SHP77 (cell line): ENCODE measurements at regions not wholly inside any gene's neighbourhood (a gene's known extent, or its start where the extent isn't known, plus 50 kb on each side); places are given as distances from the start of the nearest gene placed in this dataset.

Experiments
- DNase-seq, 2 experiments: peaks; one replicate each; lab custom pipeline; 2025; lab: John Stamatoyannopoulos, UW

DNA sequence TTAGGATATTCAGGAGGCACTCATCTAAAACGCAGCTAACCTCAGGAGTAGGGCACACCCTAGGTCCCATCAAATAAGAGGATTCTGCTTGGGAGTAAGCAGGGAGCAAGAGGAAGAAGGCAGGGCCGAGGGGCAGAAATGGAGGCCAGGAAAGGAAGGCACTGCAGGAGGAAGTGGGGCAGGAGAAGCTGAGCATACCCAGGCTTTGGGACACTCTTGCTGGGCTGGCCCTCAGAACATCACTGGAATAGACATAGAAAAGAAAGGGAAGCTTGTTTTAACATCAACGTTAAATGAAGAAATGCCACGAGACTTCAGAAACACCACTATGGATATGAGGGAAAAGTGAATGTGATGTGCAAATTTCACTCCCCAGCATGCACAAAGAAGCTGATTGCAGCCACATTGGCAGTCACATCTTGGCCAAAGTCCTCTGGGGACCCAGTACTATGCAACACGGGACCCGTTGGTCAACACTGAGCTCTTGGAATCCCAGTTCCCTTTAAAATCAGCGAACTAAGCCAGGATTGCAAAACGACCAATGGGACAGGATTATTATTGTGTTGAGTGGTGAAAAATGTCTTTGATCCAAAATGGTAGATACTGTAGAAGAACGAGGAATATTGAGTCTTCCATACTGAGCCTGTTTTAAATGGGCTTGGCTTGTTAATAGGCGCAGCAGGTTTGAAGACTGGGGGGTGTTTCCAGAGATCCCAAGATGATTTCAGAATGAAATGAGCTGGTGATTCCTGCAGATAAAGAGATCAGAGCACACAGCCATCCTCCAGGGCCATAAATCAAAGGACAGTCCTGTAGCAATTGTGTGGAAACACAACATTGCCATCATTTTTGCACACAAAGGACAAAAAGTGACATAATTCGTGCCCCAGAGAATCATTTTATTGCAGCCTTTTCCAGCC lies 152.4 kb downstream of the TOMM20 start:
- no peak for DNase-seq

DNA sequence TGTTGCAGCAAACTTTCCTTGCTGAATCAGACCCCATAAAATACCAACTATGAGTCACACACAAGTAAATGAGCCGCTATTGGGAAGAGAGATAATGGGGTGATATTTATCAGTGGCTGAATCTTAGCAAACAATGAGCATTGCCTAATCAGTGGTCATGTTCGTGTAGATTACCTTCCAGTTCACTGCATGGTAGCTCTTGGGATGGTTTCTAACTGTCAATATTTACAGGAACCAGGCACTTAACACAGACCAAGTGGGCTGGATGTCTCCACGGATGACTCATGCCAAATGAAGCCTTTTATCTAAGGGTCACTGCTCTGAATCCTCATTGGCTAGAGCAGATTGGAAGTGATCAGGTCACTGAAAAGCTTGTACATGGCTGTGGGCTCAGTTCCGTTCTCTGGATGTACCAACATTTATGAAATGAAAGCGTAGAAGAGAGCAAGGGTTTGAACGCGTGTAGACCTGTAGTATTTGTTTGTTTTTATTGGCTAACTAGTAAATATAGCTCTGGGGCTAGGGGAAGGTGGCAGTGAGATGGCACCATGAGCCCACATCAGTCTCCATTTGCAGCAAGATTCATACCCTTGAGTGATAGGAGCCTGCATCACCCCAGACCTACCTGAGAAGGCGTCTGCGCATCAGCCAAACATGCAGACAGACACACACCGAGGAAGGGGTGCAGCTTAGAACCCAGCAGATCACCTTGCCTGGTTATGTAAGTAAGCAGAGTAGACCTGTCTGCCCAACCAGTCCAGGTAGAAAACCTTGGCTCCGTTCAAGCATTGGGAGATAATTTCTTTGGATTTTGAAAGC lies 153.3 kb downstream of the TOMM20 start:
- DNase-seq: peak; percentile 90

DNA sequence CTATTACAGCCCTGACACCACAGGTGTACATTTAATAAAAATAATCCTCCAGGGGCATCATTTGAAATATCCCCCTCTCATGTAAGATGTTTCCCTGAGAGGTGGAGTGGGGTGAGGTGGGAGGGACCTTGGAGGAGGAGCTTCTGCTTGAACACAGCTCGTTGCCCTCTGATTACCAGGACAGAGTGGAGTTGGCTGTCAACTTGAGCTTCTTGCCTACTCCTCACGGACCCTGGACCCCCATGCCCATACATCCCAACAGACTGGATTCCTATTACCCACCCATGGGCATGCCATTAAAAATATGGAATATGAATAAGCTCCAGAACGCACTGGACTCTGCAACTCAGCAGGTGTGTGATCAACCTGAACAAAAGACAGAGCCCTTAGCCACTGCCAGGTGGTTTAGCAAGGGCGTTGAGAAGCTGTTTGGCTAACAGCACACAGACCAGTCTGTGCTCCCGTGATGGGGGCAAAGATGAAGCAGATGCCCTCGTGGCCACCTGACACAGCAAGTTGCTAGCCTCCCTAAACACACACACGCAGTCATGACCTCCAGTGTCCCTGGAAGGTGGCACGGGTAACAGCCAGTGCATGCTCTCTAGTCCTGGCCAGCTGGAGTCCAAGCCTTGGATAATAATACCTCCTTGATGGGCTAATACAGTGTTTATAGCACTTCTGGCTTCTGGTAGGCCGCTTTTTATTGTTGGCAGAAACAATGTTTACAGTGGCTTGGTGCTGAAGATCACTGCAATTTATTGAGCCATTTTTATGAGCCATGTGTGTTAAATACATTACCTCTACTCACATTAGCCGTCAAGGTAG lies 155.0 kb downstream of the TOMM20 start:
- DNase-seq: peak; percentile 85 to 88

DNA sequence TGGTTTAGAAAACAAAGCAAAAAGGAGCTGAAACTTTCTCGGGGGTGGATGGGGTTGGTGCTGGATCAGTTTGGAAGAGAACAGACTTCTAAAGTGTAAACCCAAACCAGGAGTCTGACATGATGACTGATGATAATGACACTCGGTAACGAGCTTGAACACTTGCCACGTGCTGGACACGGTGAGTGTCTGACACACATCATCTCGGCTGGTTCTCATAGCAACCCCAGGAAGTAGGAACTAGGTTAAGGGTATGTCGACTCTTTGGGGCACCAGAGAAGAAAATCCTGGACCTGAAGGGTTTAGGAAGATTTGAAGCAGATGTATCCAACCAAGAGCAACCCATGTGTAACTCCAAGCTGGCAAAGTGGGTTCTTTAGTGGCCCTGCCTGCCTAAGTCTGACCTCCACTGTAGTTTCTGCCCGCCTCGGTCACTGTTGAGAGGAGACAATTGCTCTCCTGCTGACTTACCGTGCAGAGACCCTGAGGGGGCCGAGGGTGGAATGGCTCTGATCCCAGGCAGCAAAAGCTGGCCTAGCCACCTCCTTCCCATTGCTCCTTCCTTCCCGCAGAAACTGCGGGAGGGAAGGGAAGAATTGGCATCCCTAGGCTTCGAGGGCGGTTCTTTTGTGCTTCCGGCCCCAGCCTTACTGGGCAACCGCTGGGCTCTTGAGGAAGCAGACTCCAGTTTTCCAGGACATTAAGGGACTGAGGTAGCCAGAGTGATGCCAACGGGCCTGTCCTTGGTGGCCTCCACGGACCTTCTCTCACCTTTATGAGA lies 156.0 kb downstream of the TOMM20 start:
- no peak for DNase-seq

DNA sequence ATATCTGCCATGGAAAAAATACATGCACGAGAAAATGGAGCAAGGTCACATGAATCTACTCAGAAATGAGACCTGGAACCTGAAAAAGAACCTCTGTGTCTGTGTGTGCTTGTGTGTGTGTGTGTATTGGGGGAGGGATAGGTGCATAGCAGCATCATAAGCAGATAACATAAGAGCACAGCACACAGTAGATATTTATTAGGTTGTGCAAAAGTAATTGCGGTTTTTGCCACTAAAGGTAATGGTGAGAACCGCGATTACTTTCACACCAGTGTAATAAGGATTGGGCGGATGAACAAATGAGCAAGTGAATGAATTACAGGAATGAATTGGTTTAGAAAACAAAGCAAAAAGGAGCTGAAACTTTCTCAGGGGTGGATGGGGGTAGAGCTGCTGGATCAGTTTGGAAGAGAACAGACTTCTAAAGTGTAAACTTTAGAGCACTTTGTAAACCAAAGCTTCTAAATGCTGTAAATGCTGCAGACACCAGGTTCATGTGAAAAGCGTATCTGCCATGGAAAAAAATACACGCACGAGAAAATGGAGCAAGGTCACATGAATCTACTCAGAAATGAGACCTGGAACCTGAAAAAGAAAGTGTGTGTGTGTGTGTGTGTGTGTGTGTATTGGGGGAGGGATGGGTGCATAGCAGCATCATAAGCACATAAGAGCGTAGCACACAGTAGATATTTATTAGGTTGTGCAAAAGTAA lies 156.9 kb downstream of the TOMM20 start:
- no peak for DNase-seq

DNA sequence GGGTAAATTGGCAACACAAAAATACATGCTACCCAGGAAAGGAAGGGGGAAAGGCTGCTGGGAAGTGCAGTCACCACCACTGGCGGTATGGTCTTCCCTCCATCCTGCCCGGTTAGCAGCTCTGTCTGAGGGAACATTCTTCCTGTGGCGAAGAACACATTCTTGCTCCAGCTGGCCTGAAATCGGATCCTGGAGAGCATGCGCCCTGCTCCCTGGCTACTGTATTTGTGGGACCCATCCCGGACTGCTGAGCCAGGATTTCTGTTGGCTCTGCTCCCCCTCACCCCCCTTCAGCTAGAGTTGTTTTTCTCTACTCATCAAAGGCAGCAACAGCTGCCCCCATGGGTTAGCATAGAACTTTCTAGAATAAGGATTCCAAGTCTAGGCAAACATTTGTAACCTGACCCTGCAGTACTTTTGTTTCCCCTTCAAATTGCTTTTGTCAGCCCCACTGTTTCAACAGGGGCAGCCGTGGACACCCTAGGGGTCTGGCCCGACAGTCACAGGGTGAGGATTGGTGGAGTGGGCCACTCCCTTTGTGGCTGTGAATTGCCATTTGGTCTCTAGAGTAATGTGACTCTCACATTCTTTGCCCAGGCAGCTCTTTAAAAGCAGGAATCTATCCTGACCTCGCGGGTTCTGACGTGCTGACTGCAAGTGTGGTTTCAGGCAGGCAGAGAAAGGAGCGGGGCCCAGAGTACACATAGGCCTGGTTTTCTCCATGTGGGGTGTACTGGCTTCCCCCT lies 157.7 kb downstream of the TOMM20 start:
- peak; percentile 83 to 87 for DNase-seq

DNA sequence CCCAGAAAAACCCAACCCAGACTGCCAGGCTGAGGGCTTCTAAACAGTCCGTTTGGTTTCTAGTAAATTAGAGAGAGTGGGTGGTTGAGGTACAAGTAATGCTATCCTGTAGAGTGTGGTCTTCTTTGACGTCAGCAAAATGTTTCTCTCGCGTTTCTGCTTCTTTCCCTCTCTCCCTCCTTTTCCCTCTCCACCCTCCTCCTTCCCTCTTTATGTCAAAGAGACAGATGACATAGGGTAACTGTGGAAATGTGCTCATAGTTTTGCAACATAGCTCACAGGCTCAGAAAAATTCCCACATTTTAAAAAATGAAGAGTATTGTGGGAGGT lies 158.3 kb downstream of the TOMM20 start:
- DNase-seq: peak; percentile 59 to 79

DNA sequence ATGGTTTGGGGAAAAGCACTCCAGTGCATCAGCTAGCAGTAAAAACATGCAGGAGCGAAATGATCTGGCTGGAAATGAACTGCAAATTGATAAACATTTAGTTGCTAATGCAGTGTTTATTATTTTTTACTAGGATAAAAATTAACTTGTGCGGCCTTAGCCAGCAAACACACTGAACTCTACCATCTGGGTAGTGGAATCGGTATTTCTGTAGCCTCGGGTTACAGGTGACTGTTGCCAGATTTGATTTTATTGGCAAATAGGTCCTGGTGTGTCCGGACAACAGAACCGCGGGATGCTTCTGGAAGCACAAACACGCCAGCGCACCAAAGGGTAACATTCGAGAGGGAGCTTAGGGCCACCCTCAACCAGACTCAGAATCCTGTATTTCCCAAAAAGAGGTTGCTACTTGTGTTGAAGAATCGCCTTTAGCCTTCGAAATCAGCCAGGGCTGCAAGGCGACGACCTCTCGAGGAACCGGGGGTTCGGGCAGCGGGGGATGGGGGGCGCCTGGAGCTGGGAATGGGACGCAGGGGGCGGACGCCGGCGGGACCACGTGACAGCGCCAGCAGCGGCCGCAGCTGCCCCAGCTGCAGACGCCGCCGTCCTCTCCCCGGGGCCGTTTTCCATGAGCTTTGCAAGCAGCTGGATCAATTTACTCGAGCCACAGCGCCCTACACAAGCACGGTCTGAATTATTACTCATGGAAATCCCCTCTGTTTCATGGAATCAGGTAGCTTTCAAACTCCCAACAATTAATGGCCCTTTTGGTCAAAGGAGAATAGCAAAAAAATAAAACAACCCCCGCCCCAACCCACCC lies 158.8 kb downstream of the TOMM20 start:
- DNase-seq: peak; percentile 83 to 90

DNA sequence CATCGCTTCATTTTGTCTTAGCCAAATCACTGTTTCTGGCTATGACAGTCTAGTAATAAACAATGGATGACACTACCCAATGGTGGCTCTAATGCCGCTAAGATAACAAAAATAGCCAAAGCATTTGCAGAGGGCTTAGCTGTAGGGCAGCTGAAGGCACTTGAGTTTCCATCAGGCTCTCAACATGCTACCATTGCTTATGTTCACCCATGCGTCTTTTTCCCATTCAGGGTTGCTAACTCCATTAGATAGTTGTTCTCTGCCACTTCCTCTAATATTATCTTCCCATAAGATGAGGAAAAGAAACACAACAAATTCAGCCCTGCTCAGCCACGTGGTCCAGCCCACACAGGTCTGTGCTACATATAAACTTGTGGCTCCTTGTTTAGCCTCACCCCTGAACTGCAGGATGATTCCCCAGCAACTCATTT lies 159.6 kb downstream of the TOMM20 start:
- DNase-seq: peak; percentile 42 to 74

DNA sequence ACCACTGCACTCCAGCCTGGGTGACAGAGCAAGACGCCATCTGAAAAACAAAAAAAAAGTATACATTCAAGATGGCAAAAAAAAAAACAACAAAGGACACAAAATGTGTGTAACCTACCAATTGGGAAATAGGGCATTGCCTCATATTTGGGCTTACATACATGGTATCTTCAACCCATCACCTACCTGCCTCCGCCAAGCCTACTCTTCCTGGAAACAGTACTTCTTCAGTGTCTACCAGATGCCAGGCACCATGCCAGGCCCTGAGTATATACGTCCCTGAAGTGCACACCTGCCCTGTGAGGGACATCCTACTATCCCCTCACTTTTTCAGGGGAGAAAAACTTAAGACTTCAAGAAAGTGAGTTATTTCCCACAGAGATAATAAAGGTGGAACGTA lies 160.2 kb downstream of the TOMM20 start:
- DNase-seq: peak; percentile 38 to 76

DNA sequence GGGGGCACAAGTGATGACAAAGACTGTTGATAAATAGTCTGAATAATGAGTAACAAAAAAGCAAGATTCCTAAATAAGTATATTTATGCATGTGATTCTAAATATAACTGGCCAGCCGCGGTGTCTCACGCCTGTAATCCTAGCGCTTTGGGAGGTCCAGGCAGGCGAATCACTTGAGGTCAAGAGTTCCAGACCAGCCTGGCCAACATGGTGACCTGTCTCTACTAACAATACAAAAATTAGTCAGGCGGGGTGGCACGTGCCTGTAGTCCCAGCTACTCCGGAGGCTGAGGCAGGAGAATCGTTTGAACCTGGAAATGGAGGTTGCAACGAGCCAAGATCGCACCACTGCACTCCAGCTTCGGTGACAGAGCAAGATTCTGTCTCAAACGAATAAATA lies 161.5 kb downstream of the TOMM20 start:
- DNase-seq: no peak

DNA sequence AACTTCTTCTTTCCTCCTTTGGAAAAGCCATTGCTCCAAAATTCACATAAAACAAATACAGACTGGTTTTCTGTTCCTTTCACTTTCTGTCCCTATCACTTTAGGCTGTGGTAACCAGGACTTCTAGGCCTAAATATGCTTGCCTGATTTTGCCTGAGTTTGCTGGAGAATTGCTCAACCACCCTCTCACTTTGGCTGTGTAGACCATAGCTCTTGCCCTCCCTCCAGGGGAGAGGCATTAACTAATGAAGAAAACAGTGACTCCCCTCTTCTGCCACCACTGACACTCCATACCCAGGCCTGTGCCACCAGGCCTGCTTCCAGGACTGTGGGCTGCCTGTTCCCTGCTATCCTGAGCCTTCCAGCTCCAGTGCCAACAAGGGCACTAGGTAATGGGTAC lies 163.5 kb downstream of the TOMM20 start:
- no peak for DNase-seq

DNA sequence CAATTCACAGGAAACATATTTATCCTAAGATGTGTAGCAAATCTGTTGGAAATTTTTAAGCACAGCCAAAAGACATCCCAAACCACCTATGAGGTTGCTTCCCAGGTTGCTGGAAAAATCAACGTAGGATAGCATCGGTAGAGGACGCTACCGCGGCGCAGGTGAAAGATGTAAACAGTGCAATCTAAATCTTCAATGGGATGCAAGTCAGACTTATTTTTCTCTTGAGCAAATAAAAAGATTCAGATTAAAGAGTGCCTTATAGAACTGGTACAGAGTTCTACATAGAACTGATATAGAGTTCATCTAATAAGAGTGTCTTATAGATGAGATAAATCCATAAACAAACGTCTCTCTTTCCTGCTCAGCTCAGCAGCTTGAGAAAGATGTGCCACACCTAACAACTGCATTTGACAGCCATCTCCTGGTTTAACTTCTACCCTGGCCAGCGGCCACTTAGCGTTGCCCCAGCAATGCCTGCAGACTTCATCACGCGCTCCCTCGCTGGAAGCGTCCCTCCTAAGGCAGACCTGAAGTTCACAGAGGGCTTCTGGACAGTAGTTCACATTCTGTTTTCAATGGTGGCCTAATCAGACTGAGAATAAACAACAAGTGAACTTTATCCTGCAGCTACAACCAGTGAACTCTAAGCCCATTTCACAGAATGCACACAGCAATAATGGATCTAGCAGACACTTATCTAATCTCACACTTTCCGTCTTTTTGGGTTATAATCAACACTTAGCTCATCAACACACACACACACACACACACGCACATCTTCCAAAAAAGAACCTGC lies 164.5 kb downstream of the TOMM20 start:
- no peak for DNase-seq

DNA sequence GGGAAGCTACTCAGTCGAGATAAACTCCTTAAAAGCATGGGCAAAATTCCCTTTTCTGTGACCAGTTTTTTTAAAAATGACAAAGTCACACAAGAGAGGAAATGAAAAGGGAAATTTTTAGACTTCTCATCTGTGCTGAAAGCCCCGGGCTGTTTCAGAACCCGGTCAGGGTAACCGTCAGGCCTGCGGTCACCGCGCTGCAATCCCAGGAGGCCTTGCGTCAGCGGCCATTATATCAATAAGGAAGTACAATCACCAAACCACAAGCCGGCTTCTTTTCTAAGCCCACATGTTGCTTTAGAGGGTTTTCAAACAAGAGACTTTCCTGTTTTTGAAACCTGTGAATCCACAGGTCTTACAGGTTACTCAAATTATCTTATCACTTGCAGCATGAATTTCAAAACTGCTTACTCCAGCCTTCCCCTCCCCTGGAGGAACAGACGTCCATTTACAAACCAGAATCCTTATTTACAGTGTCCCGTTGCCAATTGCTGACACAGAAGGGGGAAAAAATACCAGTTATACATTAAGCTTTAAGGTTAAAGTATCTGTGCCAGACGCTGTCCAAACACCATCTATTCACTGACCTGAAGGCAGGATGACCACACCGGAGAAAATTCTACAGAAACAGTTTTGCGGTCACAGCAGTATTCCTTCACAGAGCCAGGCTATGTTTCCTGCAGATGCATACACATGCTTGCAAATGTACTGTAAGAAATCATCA lies 165.3 kb downstream of the TOMM20 start:
- DNase-seq: no peak

DNA sequence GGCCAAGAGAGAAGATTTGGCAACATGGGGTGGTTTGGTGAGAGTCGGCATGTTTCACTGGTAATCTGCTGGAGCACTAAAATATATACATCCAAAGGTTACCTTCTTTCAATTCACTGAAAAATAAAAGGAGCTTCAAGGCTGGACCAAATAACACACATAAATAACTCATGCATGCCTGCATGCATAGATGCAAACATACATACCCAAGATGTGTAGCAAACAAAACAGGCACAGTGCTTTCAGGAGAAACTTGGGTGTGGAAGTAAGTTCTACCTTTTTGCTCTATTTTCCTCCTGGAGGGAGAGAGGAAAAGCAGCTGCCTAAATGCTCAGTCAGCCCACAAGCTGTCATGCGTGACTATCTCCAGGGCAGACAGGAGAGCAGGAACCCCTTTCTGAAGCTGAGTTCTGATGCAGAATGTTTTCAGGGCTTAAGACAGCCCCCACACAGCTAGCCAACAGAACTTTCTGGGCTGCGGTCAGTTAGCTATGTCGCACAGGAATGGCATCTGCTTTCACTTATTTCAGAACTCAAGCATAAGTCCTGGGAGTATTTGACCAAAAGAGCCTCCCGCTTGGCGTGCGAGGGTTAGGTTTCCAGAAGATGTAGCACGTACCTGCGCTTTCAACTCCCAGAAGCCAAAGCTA lies 166.2 kb downstream of the TOMM20 start:
- no peak for DNase-seq

DNA sequence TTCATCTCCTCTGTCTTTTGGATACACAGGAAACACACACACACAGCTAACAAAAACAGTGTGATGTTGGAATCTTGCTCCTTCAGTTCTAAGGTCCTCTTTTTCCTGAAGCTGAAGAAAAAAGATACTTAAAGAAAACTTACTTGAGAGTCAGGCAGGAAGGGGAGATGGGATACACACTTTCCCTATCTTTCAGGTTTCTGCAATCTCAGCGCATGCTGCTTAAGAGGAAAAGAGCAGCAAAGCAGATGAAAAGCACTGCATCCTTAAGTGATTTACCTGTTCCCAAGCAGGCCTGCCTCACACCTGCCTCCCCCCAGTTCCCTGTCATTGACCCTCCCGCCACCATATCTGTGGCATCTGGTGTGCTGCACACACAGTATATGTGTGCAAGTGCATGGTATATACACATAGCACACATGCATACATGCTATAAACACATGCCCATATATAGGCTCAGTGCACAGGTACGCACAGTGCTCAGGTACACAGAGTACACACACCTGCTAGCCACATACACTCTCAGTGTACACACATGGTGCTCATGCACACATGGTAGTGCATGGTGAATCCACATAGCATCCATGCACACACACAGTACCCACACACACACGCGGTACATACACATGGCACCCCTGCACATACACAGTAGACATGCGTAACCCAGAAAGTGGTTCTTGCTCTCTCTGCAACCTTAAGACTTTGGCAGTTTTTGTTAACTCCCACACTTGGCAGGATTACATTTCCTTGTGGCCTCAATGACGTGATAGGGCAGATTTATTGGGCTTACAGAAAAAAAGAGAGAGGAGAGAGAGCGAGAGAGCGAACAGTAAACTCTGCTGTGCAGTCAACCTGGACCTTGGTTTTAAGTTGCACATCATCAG lies 166.9 kb downstream of the TOMM20 start:
- DNase-seq: no peak
